ENCODE measurements at regions not wholly inside any gene's neighbourhood (a gene's known extent, or its start where the extent isn't known, plus 50 kb on each side); places are given as distances from the start of the nearest gene placed in this dataset.

- no peaks in the 10 kb centered on the region for H3K36me3 ChIP-seq (ENCODE audit: control insufficient read depth in 2 of 2, insufficient read depth in 2 of 2, low read length in 1 of 2)
- POLR2A ChIA-PET = interaction anchor here (0.7 to 1.5 kb wide), 2 partner anchors 33 to 134 kb away, joined by 3 read pairs; no protein-coding TSS in a partner anchor
- no peaks in the 10 kb centered on the region for H3K79me2 ChIP-seq (ENCODE audit: control insufficient read depth, insufficient read depth, low read length)
- in situ Hi-C loops (cut with MboI) = no loop called here
- WGBS (ENCODE audit: insufficient coverage, insufficient replicate concordance, low lambda C conversion rate, missing lambda C conversion rate) = 26% methylated on average over 2 of the region's 2 CpGs
- SMC1A ChIA-PET (ENCODE audit: uncharacterized antibody, unreplicated experiment) = interaction anchor here (0.8 to 1.2 kb wide), 2 partner anchors 11 to 34 kb away, joined by 3 to 4 read pairs; no protein-coding TSS in a partner anchor
- H4K20me1 ChIP-seq (ENCODE audit: control insufficient read depth, insufficient read depth) = no peaks in the 10 kb centered on the region
- H3K9ac ChIP-seq (ENCODE audit: control insufficient read depth, insufficient read depth, low read length) = no peak overlapping the region
- ATAC-seq (peak; percentile 15; the same call in 1 of the 3 replicates), DNase-seq (ENCODE audit: low read depth, low spot score) (no peak), FAIRE-seq (no peak)
- no peak overlapping the region for H3K4me3 ChIP-seq
- BruUV-seq (replicated peaks) = no TSS peak
- RAD21 ChIA-PET (ENCODE audit: unreplicated experiment) = interaction anchor here (0.7 to 1.4 kb wide), 2 partner anchors 10 to 99 kb away, joined by 3 read pairs; no protein-coding TSS in a partner anchor
- CTCF ChIA-PET = interaction anchor here (0.9 to 2.3 kb wide), 5 partner anchors 9 to 81 kb away, joined by 3 to 6 read pairs (median 3); no protein-coding TSS in a partner anchor
- intact Hi-C loops (cut with micrococcal nuclease; ENCODE audit: unreplicated experiment) = no loop called here
- H3K4me1 ChIP-seq (ENCODE audit: control insufficient read depth, insufficient read depth, low read length) = no peaks in the 10 kb centered on the region
- TF ChIP-seq RBBP5 (conservative IDR thresholded peaks at IDR 0.05) = no peak
- no peak for TF ChIP-seq SMC3 (IDR thresholded peaks at IDR 0.05; ENCODE audit: borderline replicate concordance, low read length)
- TF ChIP-seq ZBTB33 (IDR thresholded peaks at IDR 0.05) = no peak
- TF ChIP-seq KAT2A (conservative IDR thresholded peaks at IDR 0.05; ENCODE audit: control insufficient read depth, low read depth, low read length) = no peak
- no peak for TF ChIP-seq IKZF1 (conservative IDR thresholded peaks at IDR 0.05)
- no peak for TF ChIP-seq SREBF2 (IDR thresholded peaks at IDR 0.05; ENCODE audit: low read length)
- TF ChIP-seq E2F4 (IDR thresholded peaks at IDR 0.05; ENCODE audit: low read depth, low read length) = no peak
- no peak for TF ChIP-seq BCLAF1 (IDR thresholded peaks at IDR 0.05)
- no peak for TF ChIP-seq ZSCAN29 (IDR thresholded peaks at IDR 0.05)
- TF ChIP-seq NRF1 (conservative IDR thresholded peaks at IDR 0.05; ENCODE audit: low read depth, low read length) = no peak
- H3K27ac ChIP-seq (ENCODE audit: control insufficient read depth, insufficient read depth) = no peak overlapping the region
- H3K4me2 ChIP-seq (ENCODE audit: control insufficient read depth, insufficient read depth) = no peak overlapping the region
- no peaks in the 10 kb centered on the region for H3K9me3 ChIP-seq (replicated peaks; ENCODE audit: control insufficient read depth, insufficient read depth, low read length)
- no peak overlapping the region for H2AFZ ChIP-seq (ENCODE audit: control insufficient read depth, low read depth, low read length)
- no peaks in the 10 kb centered on the region for H3K27me3 ChIP-seq (replicated peaks in 1 of 2; ENCODE audit: control insufficient read depth in 2 of 2, insufficient read depth in 2 of 2, low read length in 1 of 2)
Observed at GRCh38 chr2:75333646-75334045, 134.3 kb upstream of the TACR1 start.

All from GM12878 (cell line).